Amniotic epithelial cell (primary cell): ENCODE measurements at regions not wholly inside any gene's neighbourhood (a gene's known extent, or its start where the extent isn't known, plus 50 kb on each side); places are given as distances from the start of the nearest gene placed in this dataset.

Source experiments
- DNase-seq: peaks from one replicate; pipeline ENCODE4 v3.0.0-alpha.2; 2010; ENCODE audit warnings: low read depth

GRCh38 chr12:123100882-123101281 lies 50.0 kb downstream of the PITPNM2 start:
- DNase-seq, result no peak

- no peak for DNase-seq
Measured at GRCh38 chr12:123100450-123100849, 50.4 kb downstream of the PITPNM2 start.

- no peak for DNase-seq
Measured at GRCh38 chr12:123099560-123100192, 51.2 kb downstream of the PITPNM2 start.

GRCh38 chr12:123098780-123099179 lies 52.1 kb downstream of the PITPNM2 start:
- DNase-seq, result no peak

GRCh38 chr12:123097561-123098084 lies 53.3 kb downstream of the PITPNM2 start:
- DNase-seq, result no peak

- no peak for DNase-seq
Measured at GRCh38 chr12:123096741-123097140, 54.1 kb downstream of the PITPNM2 start.

GRCh38 chr12:123096182-123096581 lies 54.7 kb downstream of the PITPNM2 start:
- no peak for DNase-seq

GRCh38 chr12:123095078-123095881 lies 55.6 kb downstream of the PITPNM2 start:
- DNase-seq, result no peak

- DNase-seq, result peak; percentile 84
Measured at GRCh38 chr12:123094349-123095077, 56.4 kb downstream of the PITPNM2 start.

GRCh38 chr12:123092866-123093265 lies 58.0 kb downstream of the PITPNM2 start:
- DNase-seq, result no peak

GRCh38 chr12:123091230-123092150 lies 59.4 kb downstream of the PITPNM2 start:
- no peak for DNase-seq

GRCh38 chr12:123089631-123090353 lies 61.1 kb downstream of the PITPNM2 start:
- peak; percentile 97 for DNase-seq

GRCh38 chr12:123089140-123089539 lies 61.8 kb downstream of the PITPNM2 start:
- no peak for DNase-seq

- DNase-seq, result no peak
Measured at GRCh38 chr12:123085730-123086487, 65.0 kb downstream of the PITPNM2 start.

GRCh38 chr12:123085066-123085465 lies 65.8 kb downstream of the PITPNM2 start:
- DNase-seq, result no peak

GRCh38 chr12:123083661-123084571 lies 67.0 kb downstream of the PITPNM2 start:
- DNase-seq, result no peak

- DNase-seq, result no peak
Measured at GRCh38 chr12:123080634-123081033, 70.3 kb downstream of the PITPNM2 start.

GRCh38 chr12:123078531-123079155 lies 72.2 kb downstream of the PITPNM2 start:
- DNase-seq, result no peak

- no peak for DNase-seq
Measured at GRCh38 chr12:123078120-123078465, 72.8 kb downstream of the PITPNM2 start.
